HG02852 (cell line): ENCODE measurements at regions not wholly inside any gene's neighbourhood (a gene's known extent, or its start where the extent isn't known, plus 50 kb on each side); places are given as distances from the start of the nearest gene placed in this dataset.
"Not testable (repeated sequence)": the region's sequence is repeated elsewhere in the genome, so short reads cannot be mapped to it uniquely, and the experiment has no call there.

Experiments
- ATAC-seq: cut with Tn5 transposase; IDR thresholded peaks from one replicate; pipeline ENCODE4 v1.9.1; 2021; ENCODE audit warnings: mild to moderate bottlenecking, moderate library complexity; ENCODE audit not compliant: unreplicated experiment

DNA sequence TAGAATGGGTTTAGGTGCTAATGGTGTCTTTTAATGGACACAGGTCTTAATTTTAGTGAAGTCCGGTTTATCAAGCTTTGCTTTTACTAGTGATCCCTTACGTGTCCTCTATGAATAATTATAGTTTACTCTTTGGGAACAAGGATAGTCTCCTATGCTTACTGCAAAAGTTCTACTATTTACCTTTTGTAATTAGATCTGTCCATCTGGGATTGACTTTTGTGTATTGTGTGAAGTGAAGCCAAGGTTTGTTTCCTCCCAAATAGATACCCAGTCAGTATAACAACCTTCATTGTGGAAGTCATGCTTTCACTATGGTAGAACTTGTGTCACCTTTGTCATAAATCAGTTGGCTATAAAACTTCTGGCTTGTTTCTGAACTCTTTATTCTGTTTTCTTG lies 740.9 kb upstream of the CRIM1 start:
- no peak for ATAC-seq

DNA sequence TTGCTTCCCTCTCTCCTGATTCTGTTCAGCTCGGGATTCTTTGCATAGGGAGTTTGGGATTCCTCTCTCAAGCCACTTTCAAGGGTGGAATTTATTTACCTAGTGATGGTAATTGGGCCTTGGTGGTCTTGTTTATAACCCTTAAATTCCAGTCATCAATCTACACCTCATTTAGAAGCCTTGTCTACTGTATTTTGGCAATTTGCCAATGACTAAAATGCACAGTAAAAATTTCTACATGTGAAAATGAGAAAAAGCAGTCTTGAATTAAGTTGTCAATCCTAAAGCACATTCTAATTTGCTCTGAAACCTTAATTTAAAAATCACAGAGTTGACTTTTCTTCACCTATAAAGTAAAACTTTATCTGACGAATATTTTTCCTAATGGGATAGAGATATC lies 749.2 kb upstream of the CRIM1 start:
- no peak for ATAC-seq

DNA sequence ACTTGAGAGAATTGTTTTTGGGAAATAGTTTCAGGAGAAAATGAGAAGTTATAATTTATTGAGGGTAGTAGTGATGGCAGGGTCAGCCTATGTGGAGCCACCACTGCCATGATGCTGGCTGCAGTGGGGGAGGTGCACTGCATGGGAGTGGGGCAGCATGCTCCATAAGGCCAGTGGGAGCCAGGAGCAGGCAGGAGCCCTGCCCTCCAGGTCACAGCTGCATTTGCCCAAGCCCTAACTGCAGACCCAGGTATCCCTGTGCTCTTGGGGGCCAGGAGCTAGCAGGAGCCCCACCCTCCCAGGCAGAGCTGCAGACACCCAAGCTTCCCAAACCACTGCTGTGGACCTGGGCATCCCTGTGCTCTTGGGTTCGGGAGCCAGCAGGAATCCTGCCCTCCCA lies 757.3 kb upstream of the CRIM1 start:
- ATAC-seq: no peak

DNA sequence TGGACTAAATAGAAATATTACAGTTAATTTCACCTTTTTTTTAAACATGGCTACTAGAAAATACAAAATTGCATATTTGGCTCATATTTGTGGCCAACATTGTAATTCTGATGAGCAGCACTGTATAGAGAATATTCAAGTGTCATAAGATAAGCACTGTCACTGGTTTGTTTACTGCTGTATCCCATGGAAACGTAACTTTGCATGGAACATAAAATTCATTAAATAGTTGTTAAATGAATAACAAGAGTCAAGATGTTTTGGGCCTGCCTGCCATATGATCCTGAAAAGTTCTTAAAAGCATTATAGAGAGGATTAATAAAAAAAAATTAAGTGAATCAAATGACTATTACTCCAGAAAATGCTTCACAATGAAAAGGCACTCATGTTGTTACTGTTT lies 763.7 kb upstream of the CRIM1 start:
- ATAC-seq: no peak

DNA sequence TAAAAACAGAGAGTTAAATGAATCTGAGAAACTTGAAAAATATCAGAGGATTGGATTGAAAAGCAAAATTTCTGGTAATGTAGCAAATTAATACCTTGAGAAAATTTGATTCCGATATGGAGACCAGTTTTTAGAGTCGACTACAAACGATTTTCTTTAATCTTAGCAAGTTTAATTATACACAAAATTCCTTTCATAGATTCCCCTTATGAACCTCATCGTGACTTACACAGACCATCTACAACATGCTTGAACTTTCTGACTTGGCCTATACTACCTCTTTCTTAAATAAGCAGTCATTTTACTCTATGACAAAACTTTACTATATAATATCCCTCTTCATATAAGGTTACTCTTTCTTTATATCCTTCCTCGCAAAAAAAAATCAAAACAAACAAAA lies 769.6 kb upstream of the CRIM1 start:
- ATAC-seq: no peak

DNA sequence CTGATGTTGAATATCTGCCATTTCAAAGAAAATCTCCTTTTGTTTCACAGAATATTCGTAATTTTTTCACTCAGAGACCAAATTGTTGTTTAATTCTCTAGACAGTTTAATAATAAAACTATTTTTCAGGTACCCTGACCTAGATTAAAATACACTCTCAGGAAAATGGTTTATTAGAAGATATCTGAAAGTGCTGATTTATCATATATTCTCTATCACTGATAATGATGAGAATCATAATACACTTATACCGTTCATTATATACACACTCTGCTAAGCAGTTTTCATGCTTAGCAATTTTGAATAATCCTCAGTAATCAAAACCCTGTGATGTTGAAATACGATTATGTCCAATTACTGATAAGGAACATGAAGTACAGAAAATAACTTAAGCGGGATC lies 772.9 kb upstream of the CRIM1 start:
- no peak for ATAC-seq

DNA sequence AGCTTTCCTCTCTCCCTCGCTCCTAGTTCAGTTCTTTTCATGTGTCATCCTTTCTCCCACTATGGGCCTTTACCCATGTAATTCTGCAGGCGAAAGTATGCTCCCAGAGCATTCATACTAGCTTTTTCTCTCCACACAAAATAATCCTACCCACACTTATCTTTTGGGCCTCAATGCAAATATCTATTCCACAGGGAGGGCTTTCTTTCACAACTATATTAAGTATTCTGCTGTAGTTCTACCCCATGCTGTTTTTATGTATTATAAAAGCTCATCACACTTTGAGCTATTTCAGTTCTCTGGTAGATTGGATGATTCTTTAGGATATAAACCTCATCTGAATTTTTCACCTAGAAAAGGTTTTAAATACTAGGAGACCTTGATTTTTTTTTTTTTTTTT lies 774.6 kb upstream of the CRIM1 start:
- no peak for ATAC-seq

DNA sequence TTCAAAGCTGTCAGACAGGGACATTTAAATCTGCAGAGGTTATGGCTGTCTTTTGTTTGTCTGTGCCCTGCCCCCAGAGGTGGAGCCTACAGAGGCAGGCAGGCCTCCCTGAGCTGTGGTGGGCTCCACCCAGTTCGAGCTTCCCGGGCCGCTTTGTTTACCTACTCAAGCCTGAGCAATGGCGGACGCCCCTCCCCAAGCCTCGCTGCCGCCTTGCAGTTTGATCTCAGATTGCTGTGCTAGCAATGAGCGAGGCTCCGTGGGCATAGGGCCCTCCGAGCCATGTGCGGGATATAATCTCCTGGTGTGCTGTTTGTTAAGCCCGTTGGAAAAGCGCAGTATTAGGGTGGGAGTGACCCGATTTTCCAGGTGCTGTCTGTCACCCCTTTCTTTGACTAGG lies 787.0 kb upstream of the CRIM1 start:
- ATAC-seq: not testable (repeated sequence)

DNA sequence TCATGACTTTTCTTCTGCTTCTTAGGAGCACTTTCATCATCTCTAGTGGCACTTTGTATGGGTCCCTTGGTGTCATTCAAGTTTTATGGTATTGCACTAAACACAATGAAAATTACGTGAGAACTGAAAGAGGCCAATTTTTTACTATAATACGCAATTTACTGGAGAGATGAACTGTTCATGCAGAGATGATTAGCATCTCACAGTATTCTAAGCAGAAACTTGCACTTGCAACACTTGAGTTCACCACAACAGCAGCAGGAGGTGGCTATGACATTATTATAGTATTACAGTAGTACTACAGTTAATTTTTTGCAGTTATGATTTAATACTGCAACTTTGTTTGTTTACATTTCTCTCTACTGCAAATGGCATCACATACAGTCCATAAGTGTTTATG lies 793.1 kb upstream of the CRIM1 start:
- no peak for ATAC-seq

DNA sequence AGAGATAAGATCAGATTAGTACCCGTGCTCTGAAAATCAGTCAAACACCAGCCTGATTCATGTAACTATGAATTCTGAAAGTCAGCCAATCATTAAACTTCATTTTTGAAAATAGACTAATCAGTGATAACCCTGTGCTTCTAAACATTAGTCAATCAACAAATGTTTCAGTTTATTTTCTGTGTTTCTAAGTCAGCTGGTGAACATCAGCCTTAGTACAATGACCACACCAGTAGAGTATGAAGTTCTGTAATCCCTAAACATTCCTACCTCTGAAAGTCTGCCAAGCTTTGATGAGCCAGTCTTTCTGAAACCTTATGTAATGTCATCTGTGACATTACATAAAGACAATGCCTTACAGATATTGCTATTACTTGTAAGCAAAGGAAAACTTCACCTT lies 807.4 kb upstream of the CRIM1 start:
- ATAC-seq: no peak

DNA sequence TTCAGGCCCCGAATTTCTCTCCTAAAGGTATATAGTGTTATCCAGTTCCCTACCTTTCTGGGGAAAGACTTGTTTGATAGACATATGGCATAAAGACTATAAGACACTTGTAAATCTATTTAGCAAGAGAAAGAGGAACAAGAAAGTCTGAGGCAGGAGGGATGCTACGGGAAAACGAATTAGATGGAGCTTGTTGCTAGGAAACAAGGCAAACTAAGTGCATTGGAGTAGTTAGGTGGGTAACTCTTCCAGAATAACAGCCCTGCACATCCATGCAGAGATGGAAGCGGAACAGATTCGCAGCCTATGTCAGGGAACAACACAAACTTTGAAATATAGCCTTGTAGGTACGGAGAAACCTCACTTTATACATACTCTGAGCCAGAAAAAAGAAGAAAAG lies 810.3 kb upstream of the CRIM1 start:
- no peak for ATAC-seq

DNA sequence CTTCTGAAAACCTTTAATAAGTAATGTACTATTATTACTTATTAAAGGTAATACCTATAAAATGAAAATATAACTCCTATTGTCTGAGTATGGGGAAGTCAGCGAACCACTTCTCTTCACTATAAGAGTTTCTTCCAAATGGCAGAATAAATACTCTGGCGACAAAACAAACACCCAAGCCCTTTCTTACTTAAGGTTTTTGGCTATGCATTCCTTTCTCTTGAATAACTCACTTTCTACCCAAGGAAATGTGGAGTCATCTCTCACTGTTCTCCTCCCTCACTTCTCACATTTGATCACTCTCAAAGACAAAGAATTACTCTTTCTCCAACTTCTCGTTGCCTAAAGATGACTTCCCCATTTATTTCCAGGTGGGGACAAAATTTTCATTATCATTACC lies 816.8 kb upstream of the CRIM1 start:
- no peak for ATAC-seq

DNA sequence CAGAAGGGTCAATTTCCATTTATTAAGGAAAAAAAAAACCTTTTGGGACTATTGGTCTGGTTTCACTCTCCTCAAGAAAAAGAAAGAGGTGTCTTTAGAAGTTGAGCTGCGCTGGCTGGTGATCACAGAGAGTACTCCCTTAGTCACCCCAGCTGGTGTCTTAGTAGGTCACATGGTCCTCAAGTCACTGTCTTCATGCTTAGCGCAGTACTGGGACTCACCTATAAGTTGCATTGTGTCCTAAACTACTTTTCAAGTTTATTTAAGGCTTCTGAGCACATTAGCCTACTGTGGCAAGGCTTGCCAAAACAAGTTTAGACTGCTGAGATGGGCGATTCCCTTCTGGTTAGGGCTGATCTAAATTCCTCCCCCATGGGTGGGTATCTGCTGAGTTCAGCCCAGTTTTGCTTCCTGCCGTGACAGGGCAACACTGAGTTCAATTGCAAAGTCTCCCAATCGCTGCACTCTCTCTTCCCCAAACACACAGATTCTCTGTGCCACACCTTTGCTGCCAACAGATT lies 824.9 kb upstream of the CRIM1 start:
- no peak for ATAC-seq

DNA sequence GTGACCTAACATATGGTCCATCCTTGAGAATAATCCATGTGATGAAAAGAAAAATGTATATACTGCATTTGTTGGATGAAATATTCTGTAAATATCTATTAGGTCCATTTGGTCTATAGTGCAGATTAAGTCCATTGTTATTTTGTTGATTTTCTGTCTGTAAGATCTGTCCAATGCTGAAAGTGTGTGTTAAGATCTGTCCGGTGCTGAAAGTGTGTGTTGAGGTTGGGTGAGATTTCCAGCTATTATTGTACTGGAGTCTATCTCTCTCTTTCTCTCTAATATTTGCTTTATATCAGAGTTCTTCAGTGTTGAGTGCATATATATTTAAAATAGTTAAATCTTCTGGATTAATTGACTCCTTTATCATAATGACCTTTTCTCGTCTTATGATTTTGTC lies 828.8 kb upstream of the CRIM1 start:
- ATAC-seq: no peak

DNA sequence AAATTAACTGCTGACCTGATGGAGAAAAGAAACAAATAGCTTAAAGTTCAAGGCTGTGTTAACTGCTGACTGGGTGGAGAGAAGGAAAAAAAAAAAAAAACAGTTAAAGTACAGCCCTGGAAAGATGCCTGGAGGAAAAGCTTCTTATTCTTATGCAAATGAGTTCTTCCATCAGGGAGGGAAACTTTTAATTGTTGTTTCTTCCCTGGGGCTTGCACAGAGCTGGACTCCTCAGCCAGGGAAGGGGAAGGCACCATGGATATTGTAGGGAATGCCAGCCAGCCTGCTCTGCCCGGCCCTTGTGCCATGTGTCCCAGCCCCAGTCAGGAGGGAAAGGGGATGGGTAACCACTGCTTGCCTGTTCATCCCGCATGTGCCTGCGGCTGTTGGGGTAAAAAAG lies 833.1 kb upstream of the CRIM1 start:
- no peak for ATAC-seq

DNA sequence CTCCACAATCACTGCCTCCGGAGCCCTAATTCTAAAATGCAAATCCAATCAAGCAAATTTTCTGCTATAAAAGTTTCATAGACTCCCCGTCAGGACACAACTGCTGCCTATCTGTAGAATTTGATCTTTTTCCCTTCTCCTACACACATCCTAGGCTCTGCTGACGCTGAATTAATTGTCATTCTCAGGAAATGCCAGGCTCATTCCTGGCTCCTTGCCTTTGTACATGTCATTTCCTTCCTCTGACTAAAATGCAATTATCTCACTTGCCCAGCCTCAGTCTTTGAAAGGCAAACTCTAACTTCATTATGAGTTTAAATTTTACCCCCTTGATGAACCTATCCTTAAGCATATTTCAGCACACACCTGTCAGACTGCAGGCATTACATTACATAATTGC lies 844.9 kb upstream of the CRIM1 start:
- no peak for ATAC-seq

DNA sequence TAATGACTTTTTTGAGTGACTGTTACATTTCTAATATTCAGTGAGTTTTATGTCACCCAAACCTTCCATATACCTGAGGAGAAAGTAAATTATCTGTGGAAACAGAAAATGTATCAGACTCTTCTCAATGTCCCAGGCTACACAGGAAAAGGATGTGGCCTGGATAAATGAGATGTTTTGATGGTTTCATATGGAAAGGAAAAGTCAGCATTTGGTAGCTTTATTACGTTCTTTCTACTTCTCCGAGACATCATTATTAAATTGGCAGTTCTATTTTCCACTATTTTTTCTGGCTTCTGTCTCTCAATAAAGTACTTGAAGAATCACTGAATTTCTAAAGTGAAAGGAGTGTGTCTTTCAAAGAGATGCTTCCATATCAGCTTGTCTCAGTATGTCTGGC lies 847.0 kb upstream of the CRIM1 start:
- ATAC-seq: no peak

DNA sequence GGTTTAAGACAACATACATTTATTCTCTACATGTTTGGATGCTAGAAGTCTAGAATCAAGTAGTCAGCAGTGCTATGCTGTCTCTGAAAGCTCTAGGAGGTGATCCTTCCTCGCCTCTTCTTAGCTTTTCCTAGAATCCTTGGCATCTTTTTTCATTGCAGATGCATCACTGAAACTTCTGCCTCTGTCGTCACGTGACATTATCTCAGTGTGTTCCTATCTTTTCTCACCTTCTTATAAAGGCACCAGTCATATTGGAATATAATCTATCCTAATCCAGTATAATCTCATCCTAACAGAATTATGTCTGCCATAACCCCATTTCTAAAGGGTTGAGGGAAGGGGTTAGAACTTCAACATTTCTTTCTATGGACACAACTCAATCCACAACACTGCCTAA lies 851.2 kb upstream of the CRIM1 start:
- no peak for ATAC-seq

DNA sequence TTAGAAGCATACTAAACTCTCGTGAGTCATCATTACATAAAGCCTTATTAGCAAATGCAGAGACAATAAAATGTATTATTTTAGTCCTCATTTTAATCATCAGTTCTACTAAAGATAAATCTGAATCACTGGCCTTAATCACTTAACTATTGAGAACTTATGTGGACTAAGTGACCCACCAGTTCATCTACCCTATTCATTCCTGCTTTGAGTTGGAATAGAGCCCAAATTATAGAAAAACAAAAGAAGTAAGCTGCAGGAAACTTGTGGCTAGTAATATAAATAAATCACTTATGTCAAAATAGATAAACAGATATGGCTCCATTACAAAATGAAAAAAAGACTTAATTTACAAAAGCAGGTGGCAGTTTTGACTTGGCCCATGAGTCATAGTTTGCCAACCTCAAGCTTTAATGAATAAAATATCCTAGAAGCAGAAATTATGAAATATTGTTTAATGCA lies 851.8 kb upstream of the CRIM1 start:
- no peak for ATAC-seq

DNA sequence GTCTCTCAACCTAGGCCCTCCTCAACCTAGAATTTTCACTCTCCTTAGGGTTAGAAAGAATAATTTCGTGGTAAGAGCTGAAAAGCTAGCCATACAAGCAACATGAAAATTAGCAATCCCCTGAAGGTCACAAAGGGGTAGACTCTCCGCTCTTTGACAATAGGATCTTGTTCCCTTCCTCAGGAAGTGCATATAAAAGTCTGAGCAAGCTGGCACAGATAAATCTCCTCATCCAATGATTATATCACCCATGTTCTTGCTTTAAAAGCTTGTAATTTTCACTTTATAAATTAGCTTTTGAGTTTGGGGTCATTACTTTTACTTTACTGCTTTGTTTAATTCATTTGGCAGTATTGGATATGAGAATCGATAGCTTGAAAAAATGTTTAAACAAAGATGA lies 852.3 kb upstream of the CRIM1 start:
- no peak for ATAC-seq

DNA sequence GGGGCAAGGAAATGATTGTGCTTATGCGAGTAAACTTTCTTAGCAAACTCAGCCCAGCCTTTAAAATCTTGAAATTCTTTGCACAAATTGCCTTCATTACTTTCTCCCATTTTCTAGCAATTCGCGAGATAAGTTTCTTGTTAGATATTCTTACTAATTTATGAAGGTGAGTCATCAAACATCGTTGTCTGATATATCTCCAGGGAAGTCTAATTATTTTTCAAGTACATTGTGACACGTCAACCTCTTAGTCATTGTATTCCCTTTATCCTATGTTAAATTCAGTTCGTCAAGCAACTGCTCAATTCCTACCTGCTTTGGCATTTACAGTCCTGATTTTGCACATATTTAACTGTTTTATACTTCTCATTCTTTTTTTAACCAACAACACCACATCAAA lies 854.5 kb upstream of the CRIM1 start:
- no peak for ATAC-seq

DNA sequence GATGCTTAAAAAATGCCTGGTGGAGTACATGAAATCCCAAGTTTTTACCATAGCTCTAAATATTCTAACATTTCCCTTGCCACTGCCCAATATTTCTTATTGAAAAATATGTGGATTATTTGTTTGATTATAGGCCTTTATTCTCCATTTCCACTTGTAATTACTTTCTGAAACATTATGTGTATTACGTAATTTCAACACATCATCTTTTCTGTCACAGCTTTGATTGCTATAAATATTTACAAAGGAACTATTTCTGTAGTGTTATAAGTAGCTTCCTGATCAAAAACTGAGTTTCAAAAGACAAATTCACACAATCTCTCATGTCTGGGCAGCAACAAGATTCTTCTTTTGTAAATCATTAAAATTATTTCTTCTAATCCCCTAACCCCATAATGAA lies 859.6 kb upstream of the CRIM1 start:
- ATAC-seq: no peak

DNA sequence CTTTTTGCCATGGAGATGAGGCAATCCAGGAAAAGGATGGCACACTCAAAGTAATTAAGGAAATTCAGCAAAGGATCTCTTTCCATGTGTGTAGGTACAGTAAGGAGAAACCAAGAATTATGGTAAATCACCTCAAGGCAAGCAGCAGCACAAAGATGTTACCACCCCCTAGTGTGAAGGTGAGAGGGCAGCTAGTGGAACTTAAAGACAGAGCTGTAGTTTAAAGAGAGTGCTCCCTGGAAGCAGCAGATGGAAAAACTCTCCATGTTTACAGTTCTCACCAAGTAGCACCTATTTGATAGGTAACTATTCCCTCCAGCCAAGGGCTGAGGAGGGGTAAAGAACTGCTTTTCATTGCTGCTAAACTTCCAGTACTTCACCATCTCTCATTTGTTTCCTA lies 860.4 kb upstream of the CRIM1 start:
- ATAC-seq: no peak

DNA sequence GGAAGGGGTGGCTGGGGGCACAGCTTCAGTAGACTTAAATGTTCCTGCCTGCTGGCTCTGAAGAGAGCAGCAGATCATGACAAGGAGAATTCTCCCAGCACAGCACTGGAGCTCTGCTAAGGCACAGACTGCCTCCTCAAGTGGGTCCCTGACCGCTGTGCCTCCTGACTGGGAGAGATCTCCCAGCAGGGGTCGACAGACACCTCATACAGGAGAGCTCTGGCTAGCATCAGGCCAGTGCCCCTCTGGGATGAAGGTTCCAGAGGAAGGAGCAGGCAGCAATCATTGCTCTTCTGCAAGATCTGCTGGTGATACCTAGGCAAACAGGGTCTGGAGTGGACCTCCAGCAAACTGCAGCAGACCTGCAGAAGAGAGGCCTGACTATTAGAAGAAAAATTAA lies 877.5 kb upstream of the CRIM1 start:
- ATAC-seq: not testable (repeated sequence)
